ENCODE measurements at regions not wholly inside any gene's neighbourhood (a gene's known extent, or its start where the extent isn't known, plus 50 kb on each side); places are given as distances from the start of the nearest gene placed in this dataset.

DNA sequence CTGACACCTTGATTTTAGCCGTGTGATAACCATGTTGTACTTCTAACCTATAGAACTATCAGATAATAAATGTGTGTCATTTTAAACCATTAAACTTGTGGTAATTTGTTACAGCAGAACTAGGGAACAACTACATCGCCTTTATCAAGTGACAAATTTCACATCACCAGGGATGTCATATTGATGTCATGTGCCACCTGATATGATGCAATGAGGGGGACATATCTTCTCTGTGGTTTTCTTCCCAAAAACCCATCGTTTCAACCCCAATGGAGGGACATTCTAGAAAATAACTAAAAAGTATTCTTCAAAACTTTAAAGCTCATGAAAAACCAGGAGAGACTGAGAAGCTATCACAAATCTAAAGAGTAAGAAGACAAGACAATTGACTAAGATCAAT lies 212.2 kb downstream of the ETV1 start:
- intact Hi-C loops (cut with micrococcal nuclease): no loop called here
- no peak overlapping the region for H3K4me2 ChIP-seq (replicated peaks; ENCODE audit: low read depth, low read length, poor library complexity, severe bottlenecking)
- WGBS (ENCODE audit: insufficient coverage): 100% methylated on average over 2 of the region's 3 CpGs
- Mint-ChIP-seq H3K9me3 (ENCODE audit: insufficient read depth) (no peaks in the 10 kb centered on the region), H3K27me3 (no peaks in the 10 kb centered on the region), H3K27ac (no peak overlapping the region), H3K4me3 (no peak overlapping the region), H3K4me1 (no peaks in the 10 kb centered on the region)
- no peaks in the 10 kb centered on the region for H3K9me3 ChIP-seq (ENCODE audit: control extremely low read depth in 1 of 3, control insufficient read depth in 2 of 3, insufficient read depth in 1 of 3, low read length in 2 of 3)
- TF ChIP-seq EZH2 (IDR thresholded peaks at IDR 0.05; ENCODE audit: borderline replicate concordance, insufficient read depth, low read depth, low read length, poor library complexity, severe bottlenecking) (no peak), CTCF (IDR thresholded peaks at IDR 0.05) (no peak)
- no peak overlapping the region for H2AFZ ChIP-seq (ENCODE audit: insufficient read depth, low read depth, low read length, poor library complexity, severe bottlenecking)
- POLR2A ChIA-PET: no interaction called here
- no peaks in the 10 kb centered on the region for H3K4me1 ChIP-seq (ENCODE audit: control insufficient read depth in 2 of 2, insufficient read depth in 2 of 2, low read length in 2 of 2)
- no peaks in the 10 kb centered on the region for H3K79me2 ChIP-seq (ENCODE audit: control insufficient read depth, insufficient read depth, low read length)
- ATAC-seq (ENCODE audit: low read depth) (no peak), DNase-seq (no peak)
- H3K36me3 ChIP-seq (replicated peaks in 1 of 2; ENCODE audit: control extremely low read depth in 1 of 2, control insufficient read depth in 1 of 2, extremely low read depth in 1 of 2, insufficient read depth in 2 of 2, low read length in 1 of 2): no peaks in the 10 kb centered on the region
- H3K9ac ChIP-seq (ENCODE audit: low read length): no peak overlapping the region
- H4K20me1 ChIP-seq (ENCODE audit: control insufficient read depth, insufficient read depth, low read length, poor library complexity, severe bottlenecking): no peaks in the 10 kb centered on the region
- no peak overlapping the region for H3K27ac ChIP-seq (ENCODE audit: low read length in 2 of 2)
- H3K27me3 ChIP-seq (replicated peaks in 1 of 4; ENCODE audit: control extremely low read depth in 1 of 4, control insufficient read depth in 3 of 4, insufficient read depth in 4 of 4, low read length in 3 of 4): no peaks in the 10 kb centered on the region
- CTCF ChIA-PET: no interaction called here
- H3K4me3 ChIP-seq (ENCODE audit: control extremely low read depth in 1 of 5, extremely low read depth in 1 of 5, insufficient read depth in 1 of 5, low read depth in 2 of 5, low read length in 4 of 5): no peak overlapping the region

- H3K9me3 Mint-ChIP-seq (ENCODE audit: insufficient read depth): no peaks in the 10 kb centered on the region
- no peaks in the 10 kb centered on the region for H3K4me1 Mint-ChIP-seq
- no peak overlapping the region for H3K4me3 ChIP-seq (ENCODE audit: control extremely low read depth in 1 of 5, extremely low read depth in 1 of 5, insufficient read depth in 1 of 5, low read depth in 2 of 5, low read length in 4 of 5)
- no peaks in the 10 kb centered on the region for H3K36me3 ChIP-seq (replicated peaks in 1 of 2; ENCODE audit: control extremely low read depth in 1 of 2, control insufficient read depth in 1 of 2, extremely low read depth in 1 of 2, insufficient read depth in 2 of 2, low read length in 1 of 2)
- no peaks in the 10 kb centered on the region for H3K79me2 ChIP-seq (ENCODE audit: control insufficient read depth, insufficient read depth, low read length)
- no peaks in the 10 kb centered on the region for H3K9me3 ChIP-seq (ENCODE audit: control extremely low read depth in 1 of 3, control insufficient read depth in 2 of 3, insufficient read depth in 1 of 3, low read length in 2 of 3)
- no peaks in the 10 kb centered on the region for H3K27me3 ChIP-seq (replicated peaks in 1 of 4; ENCODE audit: control extremely low read depth in 1 of 4, control insufficient read depth in 3 of 4, insufficient read depth in 4 of 4, low read length in 3 of 4)
- H4K20me1 ChIP-seq (ENCODE audit: control insufficient read depth, insufficient read depth, low read length, poor library complexity, severe bottlenecking): no peaks in the 10 kb centered on the region
- no peak overlapping the region for H3K4me2 ChIP-seq (replicated peaks; ENCODE audit: low read depth, low read length, poor library complexity, severe bottlenecking)
- ATAC-seq (ENCODE audit: low read depth) (no peak), DNase-seq (no peak)
- TF ChIP-seq CTCF (IDR thresholded peaks at IDR 0.05): no peak
- TF ChIP-seq EZH2 (IDR thresholded peaks at IDR 0.05; ENCODE audit: borderline replicate concordance, insufficient read depth, low read depth, low read length, poor library complexity, severe bottlenecking): no peak
- 83% methylated on average over 1 of the region's 2 CpGs for WGBS (ENCODE audit: insufficient coverage)
- H3K27me3 Mint-ChIP-seq: no peaks in the 10 kb centered on the region
- no peak overlapping the region for H3K9ac ChIP-seq (ENCODE audit: low read length)
- intact Hi-C loops (cut with micrococcal nuclease): no loop called here
- no peak overlapping the region for H3K4me3 Mint-ChIP-seq
- H3K27ac ChIP-seq (ENCODE audit: low read length in 2 of 2): no peak overlapping the region
- ChIA-PET POLR2A (no interaction called here), CTCF (no interaction called here)
- H2AFZ ChIP-seq (ENCODE audit: insufficient read depth, low read depth, low read length, poor library complexity, severe bottlenecking): no peak overlapping the region
- no peaks in the 10 kb centered on the region for H3K4me1 ChIP-seq (ENCODE audit: control insufficient read depth in 2 of 2, insufficient read depth in 2 of 2, low read length in 2 of 2)
- H3K27ac Mint-ChIP-seq: no peak overlapping the region
Measured at GRCh38 chr7:13778967-13779366, 210.5 kb downstream of the ETV1 start.
